CD4-positive, alpha-beta T cell (primary cell): ENCODE measurements at regions not wholly inside any gene's neighbourhood (a gene's known extent, or its start where the extent isn't known, plus 50 kb on each side); places are given as distances from the start of the nearest gene placed in this dataset.

Experiments
- ATAC-seq: fragments of 200-7000 bp; cut with Tn5 transposase; one replicate; pipeline ENCODE4 v1.10.0; 2022; ENCODE audit warnings: mild to moderate bottlenecking; ENCODE audit not compliant: poor library complexity
- CTCF ChIA-PET: fragments of 350-600 bp; sonication (Branson Sonifier 250); formaldehyde crosslinking; loops from one replicate; lab custom pipeline; 2021; ENCODE audit warnings: antibody characterized with exemption, inconsistent platforms; lab: Charles Lee
- POLR2A ChIA-PET: fragments of 350-600 bp; sonication (Branson Sonifier 250); formaldehyde crosslinking; loops from one replicate; lab custom pipeline; 2021; ENCODE audit warnings: antibody characterized with exemption, inconsistent platforms; lab: Charles Lee
- DNase-seq, 14 experiments: peaks; one replicate each; pipeline ENCODE4 v3.0.0-alpha.2; 2013 to 2020; ENCODE audit warnings: mixed read lengths in 2 of 14
- H3K27ac ChIP-seq, 2 donors: one replicate each; pipeline versions ENCODE4 v1.5.1 to v1.7.0; 2013; ENCODE audit warnings: low read length in 2 of 2, low read depth in 1 of 2, mild to moderate bottlenecking in 1 of 2
- H3K27me3 ChIP-seq, 2 experiments: 1 replicate in 1 of 2; 2 replicates in 1 of 2; pipeline versions ENCODE4 v1.6.1 to v1.7.0; 2013; ENCODE audit warnings: low read length in 2 of 2, control low read depth in 1 of 2, mild to moderate bottlenecking in 1 of 2, moderate library complexity in 1 of 2; ENCODE audit not compliant: insufficient read depth in 2 of 2, control insufficient read depth in 1 of 2
- H3K36me3 ChIP-seq: one replicate; pipeline ENCODE4 v1.6.1; 2013; ENCODE audit warnings: low read length, control low read depth; ENCODE audit not compliant: insufficient read depth
- H3K4me1 ChIP-seq: one replicate; pipeline ENCODE4 v1.6.1; 2013; ENCODE audit warnings: low read length, control low read depth; ENCODE audit not compliant: insufficient read depth
- H3K4me3 ChIP-seq: one replicate; pipeline ENCODE4 v1.5.1; 2013; ENCODE audit warnings: mild to moderate bottlenecking, low read length, moderate library complexity
- H3K9me3 ChIP-seq, 2 experiments: 1 replicate in 1 of 2; 2 replicates in 1 of 2; pipeline versions ENCODE4 v1.6.1 to v1.7.0; 2013; ENCODE audit warnings: low read length in 2 of 2, mild to moderate bottlenecking in 2 of 2, control low read depth in 1 of 2, moderate library complexity in 1 of 2; ENCODE audit not compliant: control insufficient read depth in 1 of 2, insufficient read depth in 1 of 2
- H3K27ac Mint-ChIP-seq: one replicate; pipeline ENCODE4 v1.8.0; 2020; ENCODE audit warnings: mixed read lengths
- H3K27me3 Mint-ChIP-seq: one replicate; pipeline ENCODE4 v1.8.0; 2021; ENCODE audit warnings: mixed read lengths
- H3K36me3 Mint-ChIP-seq: one replicate; pipeline ENCODE4 v1.8.0; 2021; ENCODE audit warnings: low read depth, mixed read lengths
- H3K4me1 Mint-ChIP-seq: one replicate; pipeline ENCODE4 v1.8.0; 2021; ENCODE audit warnings: low read depth, mixed read lengths
- H3K4me3 Mint-ChIP-seq: one replicate; pipeline ENCODE4 v1.8.0; 2020; ENCODE audit warnings: mild to moderate bottlenecking, mixed read lengths
- H3K9me3 Mint-ChIP-seq: one replicate; pipeline ENCODE4 v1.8.0; 2020; ENCODE audit warnings: mixed read lengths
- CTCF ChIP-seq: fragments of 200-600 bp; IDR thresholded peaks from one replicate; pipeline ENCODE4 v1.8.0; 2022; ENCODE audit warnings: antibody characterized with exemption, mild to moderate bottlenecking
- intact Hi-C, 2 experiments: fragments of 100-400 bp; cut with DNase I in 1 of 2; cut with micrococcal nuclease in 1 of 2; formaldehyde crosslinking; loops; one replicate each; pipeline versions ENCODE4 v1.15.1 to v1.9.0; 2023 to 2025; cut with DNase I, micrococcal nuclease

GRCh38 chr5:163386352-163386751 is 51.0 kb upstream of the CCNG1 start:
- DNase-seq, result no peak
- Mint-ChIP-seq H3K27me3 (peaks cover 5% of the 10 kb centered on the region), H3K27ac (no peak overlapping the region), H3K4me3 (no peak overlapping the region), H3K36me3 (no peaks in the 10 kb centered on the region), H3K9me3 (peaks cover 3% of the 10 kb centered on the region), H3K4me1 (no peaks in the 10 kb centered on the region)
- TF ChIP-seq CTCF, result no peak
- no peak for ATAC-seq
- Histone ChIP-seq H3K4me3 (no peak overlapping the region), H3K9me3 (no peaks in the 10 kb centered on the region), H3K36me3 (no peaks in the 10 kb centered on the region), H3K4me1 (no peaks in the 10 kb centered on the region), H3K27me3 (peaks cover 0 to 3% of the 10 kb centered on the region in 2 experiments), H3K27ac (no peak overlapping the region)
- ChIA-PET CTCF (interaction anchor here (1.5 to 1.9 kb wide), 2 partner anchors 10 to 22 kb away, joined by 3 to 5 read pairs; no protein-coding TSS in a partner anchor), POLR2A (no interaction called here)
- intact Hi-C loops, result no loop called here

- no peak overlapping the region for H3K4me3 ChIP-seq
- Mint-ChIP-seq H3K4me1 (no peaks in the 10 kb centered on the region), H3K9me3 (peaks cover 3% of the 10 kb centered on the region), H3K27ac (no peak overlapping the region), H3K27me3 (peaks cover 11% of the 10 kb centered on the region), H3K4me3 (no peak overlapping the region), H3K36me3 (no peaks in the 10 kb centered on the region)
- no peaks in the 10 kb centered on the region for H3K9me3 ChIP-seq
- DNase-seq (no peak), ATAC-seq (no peak)
- TF ChIP-seq CTCF, result no peak
- intact Hi-C loops, result no loop called here
- ChIA-PET CTCF (interaction anchor here (1.9 kb wide), 1 partner anchor 21 kb away, joined by 5 read pairs; no protein-coding TSS in a partner anchor), POLR2A (no interaction called here)
- H3K27ac ChIP-seq, result no peak overlapping the region
- peaks cover 3 to 4% of the 10 kb centered on the region in 2 experiments for H3K27me3 ChIP-seq
- H3K36me3 ChIP-seq, result no peaks in the 10 kb centered on the region
- no peaks in the 10 kb centered on the region for H3K4me1 ChIP-seq
Observed at GRCh38 chr5:163387589-163388343, 49.6 kb upstream of the CCNG1 start.
